GM19240 (cell line): ENCODE measurements at regions not wholly inside any gene's neighbourhood (a gene's known extent, or its start where the extent isn't known, plus 50 kb on each side); places are given as distances from the start of the nearest gene placed in this dataset.

ENCODE experiments used
- DNase-seq: peaks from one replicate; pipeline ENCODE4 v3.0.0; 2011; ENCODE audit warnings: low spot score; ENCODE audit not compliant: insufficient read length

- no peak for DNase-seq
Measured at GRCh38 chr12:94026596-94026995, 121.8 kb upstream of the PLXNC1 start.

GRCh38 chr12:94027561-94027960 lies 120.8 kb upstream of the PLXNC1 start:
- DNase-seq, result no peak

DNA sequence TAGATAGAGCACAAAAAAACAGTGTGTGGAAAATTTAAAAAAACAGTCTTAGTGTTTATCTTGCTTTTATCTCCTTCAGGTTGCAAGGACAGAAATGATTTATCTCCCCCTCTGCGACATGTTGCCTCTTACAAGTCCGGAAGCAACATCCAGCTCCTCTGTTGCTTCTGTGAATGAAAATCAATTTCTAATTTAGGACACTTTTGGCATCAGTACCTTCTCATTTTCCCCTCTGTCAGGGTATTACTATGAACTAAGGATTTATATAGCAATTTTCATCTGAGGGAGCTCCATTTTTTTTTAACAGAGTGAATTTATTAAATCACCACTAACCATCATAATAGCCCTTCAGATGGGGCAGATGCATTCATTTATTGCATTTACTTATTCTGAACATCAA lies 116.6 kb upstream of the PLXNC1 start:
- DNase-seq, result no peak

DNA sequence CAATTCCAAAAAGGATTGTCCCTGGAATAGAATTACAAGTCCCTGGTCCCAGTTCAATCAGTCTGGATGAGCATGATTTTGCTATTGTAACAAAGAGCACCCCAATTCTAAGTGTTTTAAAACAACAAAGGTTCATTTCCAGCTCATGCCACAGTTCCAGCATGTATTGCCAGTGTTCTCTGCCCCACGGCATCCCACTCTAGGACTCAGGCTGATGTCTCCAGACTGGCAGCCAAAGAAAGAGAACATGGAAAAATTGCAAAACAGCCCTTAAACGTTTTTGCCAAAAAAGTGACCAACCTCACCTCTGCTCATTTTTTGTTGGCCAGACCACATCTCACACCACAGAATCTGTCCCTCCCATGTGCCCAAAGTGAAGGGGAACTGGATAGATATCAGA lies 116.0 kb upstream of the PLXNC1 start:
- no peak for DNase-seq

GRCh38 chr12:94033101-94033500 lies 115.3 kb upstream of the PLXNC1 start:
- no peak for DNase-seq

- DNase-seq, result no peak
Measured at GRCh38 chr12:94033784-94034183, 114.6 kb upstream of the PLXNC1 start.

DNA sequence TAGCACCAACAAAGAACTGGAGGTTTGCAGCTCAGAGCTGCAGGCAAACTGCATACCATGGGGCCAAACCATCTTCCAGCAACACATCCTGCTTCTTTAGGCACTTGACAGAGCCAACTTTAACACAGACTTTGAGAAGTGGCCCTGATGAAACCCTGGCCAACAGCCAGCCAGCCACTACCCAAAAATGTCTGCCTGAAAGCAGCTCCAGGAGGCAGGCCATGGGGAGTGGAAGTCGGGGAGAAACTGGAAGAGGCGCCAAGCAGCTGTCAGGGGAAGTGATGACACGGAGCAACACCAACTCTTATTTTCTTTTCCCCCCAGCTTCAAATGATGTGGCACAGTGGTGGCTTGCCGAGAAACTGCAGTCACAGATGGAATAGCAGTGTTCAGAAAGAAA lies 110.9 kb upstream of the PLXNC1 start:
- DNase-seq, result no peak

DNA sequence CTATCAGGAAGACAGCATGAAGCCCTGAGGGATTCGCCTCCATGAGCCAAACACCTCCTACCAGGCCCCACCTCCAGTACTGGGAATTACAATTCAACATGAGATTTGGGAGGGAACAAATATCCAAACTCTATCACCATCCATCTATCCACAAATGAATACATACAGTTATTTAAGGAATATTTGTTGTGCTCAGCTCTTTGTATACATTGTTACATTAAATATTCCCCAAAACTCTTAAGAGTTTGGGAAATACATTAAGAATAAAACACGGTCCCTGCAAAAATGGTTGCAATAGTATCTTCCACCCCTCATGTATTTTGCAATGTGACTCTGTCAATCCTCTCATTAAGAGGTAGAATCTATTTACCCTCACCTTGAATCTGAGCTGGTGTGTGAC lies 109.8 kb upstream of the PLXNC1 start:
- DNase-seq, result no peak

DNA sequence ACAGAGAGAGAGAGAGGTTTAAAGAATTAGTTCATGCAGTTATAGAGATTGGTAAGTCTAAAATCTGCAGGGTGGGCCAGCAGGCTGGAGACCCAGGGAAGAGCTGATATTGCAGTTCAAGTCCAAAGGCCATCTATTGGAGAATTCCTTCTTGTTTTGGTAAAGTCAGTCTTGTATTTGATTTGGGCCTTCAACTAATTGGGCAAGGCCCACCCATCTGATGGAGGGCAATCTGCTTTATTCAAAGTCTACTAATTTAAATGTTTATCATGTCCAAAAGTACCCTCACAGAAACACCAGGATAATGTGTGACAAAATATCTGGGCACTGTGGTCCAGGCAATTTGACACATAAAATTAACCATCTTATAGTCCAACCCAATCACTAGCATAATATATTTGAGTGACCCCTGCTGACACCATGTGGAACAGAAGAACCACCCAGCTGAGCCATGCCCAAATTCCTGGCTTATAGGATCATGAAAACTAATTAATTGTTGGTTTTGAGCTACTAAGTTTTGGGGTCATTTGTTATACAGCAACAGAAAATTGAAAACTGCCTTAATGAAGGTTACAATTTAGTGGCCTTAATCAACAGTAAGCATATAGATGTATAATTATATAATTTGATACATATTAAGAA lies 109.1 kb upstream of the PLXNC1 start:
- DNase-seq, result no peak

GRCh38 chr12:94039914-94040313 lies 108.5 kb upstream of the PLXNC1 start:
- DNase-seq, result no peak

DNA sequence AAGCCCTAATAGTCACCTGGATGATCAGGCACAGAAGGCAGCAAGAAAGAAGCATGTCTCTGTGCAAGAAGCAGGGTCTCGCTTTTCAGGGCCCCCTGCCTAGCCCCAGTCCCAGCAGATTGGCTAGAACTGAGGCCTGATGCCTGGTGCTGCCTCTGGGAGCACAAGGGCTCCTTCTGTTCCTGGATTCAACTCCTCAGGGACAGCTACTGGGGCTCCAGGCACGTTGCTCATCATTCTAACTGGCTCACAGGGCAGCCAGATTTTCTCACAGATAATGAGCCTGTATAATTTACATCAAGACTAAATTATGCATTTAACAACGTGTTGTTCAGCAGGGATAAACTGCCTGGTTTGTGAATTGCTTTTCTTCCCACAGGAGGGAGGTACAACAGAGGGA lies 106.5 kb upstream of the PLXNC1 start:
- no peak for DNase-seq

GRCh38 chr12:94042321-94042720 lies 106.1 kb upstream of the PLXNC1 start:
- DNase-seq, result no peak

- no peak for DNase-seq
Measured at GRCh38 chr12:94046626-94047410, 101.6 kb upstream of the PLXNC1 start.

DNA sequence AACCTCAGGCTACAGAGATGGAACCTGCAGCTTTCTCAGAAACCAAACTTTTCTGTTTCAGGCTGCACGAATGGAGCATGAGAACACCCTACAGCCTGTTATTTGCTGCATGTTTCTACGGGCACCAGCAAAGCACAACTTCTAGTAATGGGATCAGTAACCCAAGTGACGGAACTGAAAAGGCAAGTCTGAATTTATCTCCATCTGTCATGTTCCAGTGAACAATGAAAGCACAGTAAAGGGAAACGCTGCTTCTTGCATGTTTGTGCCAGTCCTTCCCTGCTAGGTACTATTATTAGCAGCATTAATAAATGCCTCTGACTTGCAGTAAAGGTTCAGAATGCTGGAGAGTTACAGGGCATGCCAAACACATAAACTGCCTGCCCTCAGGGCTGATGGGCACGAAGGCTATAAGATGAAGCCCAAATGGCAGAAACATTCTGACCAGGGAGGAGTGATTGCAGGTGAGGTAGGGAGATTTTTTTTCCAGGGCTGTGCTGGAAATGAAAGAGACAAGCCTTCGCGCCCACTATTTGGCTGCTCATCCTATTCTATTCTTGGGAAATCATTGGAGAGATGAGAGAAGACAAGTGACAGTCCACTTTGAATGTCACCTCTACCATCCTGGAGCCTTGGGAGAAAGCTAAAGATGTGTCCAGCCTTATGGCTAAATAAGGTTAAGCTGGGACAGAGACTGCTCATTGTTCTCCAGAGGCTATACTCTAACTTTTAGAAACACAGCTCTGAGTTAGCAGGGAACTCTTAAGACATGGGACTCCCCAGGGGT lies 100.4 kb upstream of the PLXNC1 start:
- no peak for DNase-seq

GRCh38 chr12:94048757-94049156 lies 99.6 kb upstream of the PLXNC1 start:
- DNase-seq, result no peak

DNA sequence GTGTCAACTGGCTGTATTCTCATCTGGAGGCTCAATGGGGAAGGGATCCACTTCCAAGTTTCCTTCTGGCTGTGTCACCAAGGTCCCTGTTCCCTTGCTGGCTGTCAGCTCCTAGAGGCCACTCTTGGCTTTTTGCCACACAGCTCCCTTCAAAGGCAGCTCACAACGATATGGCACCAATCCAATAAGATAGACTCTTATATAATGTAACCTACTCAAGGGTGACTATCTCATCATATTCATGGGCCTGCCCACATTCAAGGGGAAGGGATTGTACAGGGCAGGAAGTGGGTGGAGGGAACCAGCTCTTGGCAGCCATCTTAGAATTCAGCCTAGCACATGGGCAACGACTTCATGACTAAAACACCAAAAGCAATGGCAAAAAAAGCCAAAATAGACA lies 98.7 kb upstream of the PLXNC1 start:
- DNase-seq, result no peak

DNA sequence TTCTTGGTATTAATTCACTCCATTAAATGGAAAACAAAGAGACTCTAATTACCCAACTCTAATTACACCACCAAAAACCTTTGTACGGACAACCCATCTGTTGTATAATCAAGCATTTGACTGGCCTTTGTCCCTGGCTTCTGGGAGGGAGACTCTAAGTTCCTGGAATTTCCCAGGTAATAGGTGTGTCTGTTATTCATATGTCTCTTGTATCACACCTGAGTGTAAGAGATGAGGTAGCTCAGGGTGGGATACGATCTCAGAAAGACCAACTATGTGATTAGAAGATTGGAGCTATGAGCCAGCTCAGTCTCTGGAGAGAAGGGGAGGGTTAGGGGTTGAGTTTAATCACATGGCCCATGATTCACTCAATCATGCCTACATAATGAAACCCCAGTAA lies 94.7 kb upstream of the PLXNC1 start:
- no peak for DNase-seq

DNA sequence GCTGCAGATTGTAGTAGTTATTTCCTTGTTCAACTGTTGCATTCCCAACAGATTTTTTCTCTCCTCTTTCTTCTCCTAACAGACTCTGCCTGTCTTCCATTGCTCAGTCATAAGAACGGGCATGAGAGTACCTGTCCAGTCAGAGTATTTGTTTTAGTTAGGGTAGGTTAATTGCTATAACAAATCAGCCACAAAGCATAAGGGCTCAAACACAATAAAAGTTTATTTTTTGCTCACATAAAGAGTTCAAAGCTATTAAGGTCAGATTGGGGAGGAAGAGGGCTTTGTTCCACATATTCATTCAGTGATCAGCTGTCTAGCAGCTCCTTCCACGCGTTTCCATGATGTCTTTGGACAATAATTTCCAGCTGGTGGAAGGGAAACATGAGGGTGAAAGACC lies 92.8 kb upstream of the PLXNC1 start:
- DNase-seq, result no peak

DNA sequence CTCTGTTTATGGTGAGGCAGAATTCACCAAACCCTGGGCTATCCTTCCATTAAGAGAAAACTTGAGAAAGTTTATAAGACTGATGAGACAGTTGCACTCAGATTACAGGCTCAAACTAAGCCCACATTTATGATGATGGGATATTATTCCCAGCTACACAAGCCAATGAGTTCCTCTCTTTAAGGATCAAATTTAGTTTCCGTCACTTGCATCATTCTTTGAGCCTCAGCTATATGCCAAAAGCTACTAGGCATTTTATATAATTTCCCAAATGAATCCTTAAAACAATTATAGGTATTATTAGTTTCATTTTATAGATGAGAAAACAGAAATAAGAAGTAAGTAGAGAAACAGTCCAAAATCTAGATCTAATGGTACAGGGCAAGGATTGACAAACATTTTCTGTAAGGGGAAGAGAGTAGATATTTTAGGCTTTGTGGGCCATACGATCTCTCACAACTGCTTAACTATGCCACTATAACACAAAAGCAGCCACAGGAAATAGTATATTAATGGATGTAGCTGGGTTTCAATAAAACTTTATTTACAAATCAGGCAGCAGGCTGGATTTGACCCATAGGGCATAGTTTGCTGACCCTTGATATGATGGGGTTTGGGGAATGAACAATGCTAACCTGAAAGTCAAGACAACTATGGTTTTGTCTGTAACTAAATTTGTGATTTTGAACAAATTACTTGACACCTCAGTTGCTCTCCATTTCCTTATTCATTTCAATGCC lies 91.8 kb upstream of the PLXNC1 start:
- no peak for DNase-seq

- DNase-seq, result no peak
Measured at GRCh38 chr12:94057262-94058151, 90.9 kb upstream of the PLXNC1 start.
